Keratinocyte (primary cell): ENCODE measurements at regions not wholly inside any gene's neighbourhood (a gene's known extent, or its start where the extent isn't known, plus 50 kb on each side); places are given as distances from the start of the nearest gene placed in this dataset.

Experiments
- DNase-seq: peaks from one replicate; pipeline ENCODE4 v3.0.0-alpha.2; 2011; ENCODE audit warnings: low read depth, missing footprints, low spot score
- FAIRE-seq: peaks from 2 replicates; lab custom pipeline; 2011; peaks lifted over from hg19 to GRCh38; lab: Jason Lieb, UNC
- H2AFZ ChIP-seq: 2 replicates; pipeline ENCODE4 v1.6.0; 2012; ENCODE audit warnings: low read length, control low read depth, inconsistent platforms; ENCODE audit not compliant: control insufficient read depth
- H3K27ac ChIP-seq: 2 replicates; pipeline ENCODE4 v1.5.1; 2011; ENCODE audit warnings: low read length; ENCODE audit not compliant: control insufficient read depth, insufficient read depth
- H3K27me3 ChIP-seq: 3 replicates; pipeline ENCODE4 v1.6.0; 2011; ENCODE audit warnings: low read length; ENCODE audit not compliant: control insufficient read depth, insufficient read depth; ENCODE audit errors: extremely low read depth
- H3K36me3 ChIP-seq, 2 experiments: 2 replicates in 1 of 2; 3 replicates in 1 of 2; pipeline ENCODE4 v1.5.1; 2011; ENCODE audit warnings: low read length in 2 of 2, mild to moderate bottlenecking in 1 of 2; ENCODE audit not compliant: control insufficient read depth in 2 of 2, insufficient read depth in 2 of 2; ENCODE audit errors: extremely low read depth in 1 of 2
- H3K4me1 ChIP-seq: 3 replicates; pipeline ENCODE4 v1.5.1; 2011; ENCODE audit warnings: low read length; ENCODE audit not compliant: control insufficient read depth, insufficient read depth; ENCODE audit errors: extremely low read depth
- H3K4me2 ChIP-seq: 3 replicates; pipeline ENCODE4 v1.6.0; 2011; ENCODE audit warnings: low read depth, low read length; ENCODE audit not compliant: control insufficient read depth, insufficient read depth; ENCODE audit errors: extremely low read depth
- H3K4me3 ChIP-seq, 3 experiments: fragments of 200-600 bp in 1 of 3; sonication (generic) in 1 of 3; 2 replicates in 2 of 3; 3 replicates in 1 of 3; pipeline ENCODE4 v1.5.1; 2011 to 2016; ENCODE audit warnings: low read length in 3 of 3, mild to moderate bottlenecking in 3 of 3, control low read depth in 2 of 3, inconsistent platforms in 1 of 3, low read depth in 1 of 3, mixed read lengths in 1 of 3, mixed run types in 1 of 3, moderate library complexity in 1 of 3; ENCODE audit not compliant: control insufficient read depth in 2 of 3, insufficient read depth in 2 of 3; ENCODE audit errors: extremely low read depth in 1 of 3
- H3K79me2 ChIP-seq: 2 replicates; pipeline ENCODE4 v1.6.0; 2012; ENCODE audit warnings: low read length; ENCODE audit not compliant: control insufficient read depth, insufficient read depth
- H3K9ac ChIP-seq: 3 replicates; pipeline ENCODE4 v1.6.0; 2011; ENCODE audit warnings: low read length; ENCODE audit not compliant: control insufficient read depth, insufficient read depth; ENCODE audit errors: extremely low read depth
- H3K9me1 ChIP-seq: 3 replicates; pipeline ENCODE4 v1.6.0; 2011; ENCODE audit warnings: low read length; ENCODE audit not compliant: control insufficient read depth, insufficient read depth; ENCODE audit errors: extremely low read depth
- H3K9me3 ChIP-seq: 2 replicates; pipeline ENCODE4 v1.5.1; 2012; ENCODE audit warnings: low read depth, low read length; ENCODE audit not compliant: control insufficient read depth
- H4K20me1 ChIP-seq: 3 replicates; pipeline ENCODE4 v1.6.0; 2011; ENCODE audit warnings: low read length; ENCODE audit not compliant: control insufficient read depth, insufficient read depth; ENCODE audit errors: extremely low read depth
- EZH2 ChIP-seq: IDR thresholded peaks from one replicate; pipeline ENCODE4 v1.6.1; 2012; ENCODE audit warnings: inconsistent platforms, mild to moderate bottlenecking, low read length, moderate library complexity
- dilution Hi-C: fragments of 300-500 bp; cut with MboI; formaldehyde crosslinking; loops from one replicate; pipeline ENCODE4 v1.7.0; 2020; ENCODE audit warnings: low sequenced_read_pairs; ENCODE audit not compliant: extremely low pct_ligation_motif_present
- TF ChIP-seq, protein P1 (sequence below), 3 experiments: IDR thresholded peaks in 1 of 3; conservative IDR thresholded peaks in 1 of 3; optimal IDR thresholded peaks in 1 of 3; 2 replicates in 2 of 3; 3 replicates in 1 of 3; pipeline versions ENCODE3 to v1.5.1; 2011; ENCODE audit warnings: low read length in 3 of 3, mild to moderate bottlenecking in 3 of 3, moderate library complexity in 2 of 3, control low read depth in 1 of 3, inconsistent platforms in 1 of 3; ENCODE audit not compliant: insufficient read depth in 2 of 3; ENCODE audit errors: extremely low read depth in 1 of 3

DNA sequence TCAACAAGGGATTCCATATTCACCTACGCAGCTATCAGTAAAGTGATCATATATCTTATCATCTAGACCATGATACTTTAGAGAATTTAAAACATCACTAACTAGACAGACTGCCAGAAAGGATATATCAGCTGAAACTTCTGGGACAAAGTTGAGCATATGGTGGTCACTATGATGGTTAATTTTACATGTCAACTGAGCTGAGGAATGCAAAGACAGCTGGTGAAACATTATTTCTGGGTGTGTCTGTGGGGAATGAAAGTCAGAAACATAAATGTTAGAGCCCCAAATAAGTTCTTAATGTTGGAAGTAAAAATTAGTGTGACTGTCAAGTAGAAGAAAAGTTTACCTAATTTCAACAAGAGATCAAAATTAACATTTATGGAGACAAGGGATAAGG, 440.0 kb upstream of the IRAK1BP1 start:
- Histone ChIP-seq H3K27me3 (no peaks in the 10 kb centered on the region), H3K27ac (no peak overlapping the region), H3K4me2 (no peak overlapping the region), H2AFZ (no peak overlapping the region), H3K9ac (no peak overlapping the region), H3K9me3 (no peaks in the 10 kb centered on the region), H3K4me3 (no peak overlapping the region), H3K9me1 (no peaks in the 10 kb centered on the region), H3K4me1 (no peaks in the 10 kb centered on the region), H4K20me1 (no peaks in the 10 kb centered on the region), H3K36me3 (no peaks in the 10 kb centered on the region), H3K79me2 (no peaks in the 10 kb centered on the region)
- TF ChIP-seq, protein P1, sequence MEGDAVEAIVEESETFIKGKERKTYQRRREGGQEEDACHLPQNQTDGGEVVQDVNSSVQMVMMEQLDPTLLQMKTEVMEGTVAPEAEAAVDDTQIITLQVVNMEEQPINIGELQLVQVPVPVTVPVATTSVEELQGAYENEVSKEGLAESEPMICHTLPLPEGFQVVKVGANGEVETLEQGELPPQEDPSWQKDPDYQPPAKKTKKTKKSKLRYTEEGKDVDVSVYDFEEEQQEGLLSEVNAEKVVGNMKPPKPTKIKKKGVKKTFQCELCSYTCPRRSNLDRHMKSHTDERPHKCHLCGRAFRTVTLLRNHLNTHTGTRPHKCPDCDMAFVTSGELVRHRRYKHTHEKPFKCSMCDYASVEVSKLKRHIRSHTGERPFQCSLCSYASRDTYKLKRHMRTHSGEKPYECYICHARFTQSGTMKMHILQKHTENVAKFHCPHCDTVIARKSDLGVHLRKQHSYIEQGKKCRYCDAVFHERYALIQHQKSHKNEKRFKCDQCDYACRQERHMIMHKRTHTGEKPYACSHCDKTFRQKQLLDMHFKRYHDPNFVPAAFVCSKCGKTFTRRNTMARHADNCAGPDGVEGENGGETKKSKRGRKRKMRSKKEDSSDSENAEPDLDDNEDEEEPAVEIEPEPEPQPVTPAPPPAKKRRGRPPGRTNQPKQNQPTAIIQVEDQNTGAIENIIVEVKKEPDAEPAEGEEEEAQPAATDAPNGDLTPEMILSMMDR (optimal IDR thresholded peaks at IDR 0.05 in 1 of 3, IDR thresholded peaks at IDR 0.05 in 1 of 3, conservative IDR thresholded peaks at IDR 0.05 in 1 of 3; ENCODE audit: extremely low read depth in 1 of 3, insufficient read depth in 2 of 3, low read length in 3 of 3): no peak
- no peak for TF ChIP-seq EZH2
- dilution Hi-C loops: no loop called here
- no peak for FAIRE-seq
- DNase-seq: no peak

DNA sequence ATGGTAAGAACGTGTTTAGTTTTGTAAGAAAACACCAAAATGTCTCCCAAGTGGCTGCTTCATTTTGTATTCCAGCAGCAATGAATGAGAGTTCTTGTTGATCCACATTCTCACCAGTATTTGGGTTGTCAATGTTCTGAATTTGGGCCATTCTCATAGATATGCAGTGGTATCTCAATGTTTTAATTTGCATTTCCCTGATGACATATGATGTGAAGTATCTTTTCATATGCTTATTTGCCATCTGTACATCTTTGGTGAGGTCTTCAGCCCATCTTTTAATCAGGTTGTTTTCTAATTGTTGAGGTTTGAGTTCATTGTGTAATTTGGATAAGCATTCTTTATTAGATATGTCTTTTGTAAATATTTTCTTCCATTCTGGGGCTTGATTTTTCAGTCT, 436.8 kb upstream of the IRAK1BP1 start:
- no peaks in the 10 kb centered on the region for H3K27me3 ChIP-seq
- no peaks in the 10 kb centered on the region for H4K20me1 ChIP-seq
- no peak overlapping the region for H3K4me2 ChIP-seq
- no peak overlapping the region for H3K27ac ChIP-seq
- H2AFZ ChIP-seq: no peak overlapping the region
- H3K9me1 ChIP-seq: no peaks in the 10 kb centered on the region
- TF ChIP-seq, protein P1 (optimal IDR thresholded peaks at IDR 0.05 in 1 of 3, IDR thresholded peaks at IDR 0.05 in 1 of 3, conservative IDR thresholded peaks at IDR 0.05 in 1 of 3; ENCODE audit: extremely low read depth in 1 of 3, insufficient read depth in 2 of 3, low read length in 3 of 3): no peak
- TF ChIP-seq EZH2: no peak
- FAIRE-seq: no peak
- no peaks in the 10 kb centered on the region for H3K4me1 ChIP-seq
- H3K36me3 ChIP-seq: no peaks in the 10 kb centered on the region
- no peak overlapping the region for H3K4me3 ChIP-seq
- no peak overlapping the region for H3K9ac ChIP-seq
- dilution Hi-C loops: no loop called here
- no peaks in the 10 kb centered on the region for H3K9me3 ChIP-seq
- H3K79me2 ChIP-seq: no peaks in the 10 kb centered on the region
- DNase-seq: no peak
